GM12864 (cell line): ENCODE measurements at regions not wholly inside any gene's neighbourhood (a gene's known extent, or its start where the extent isn't known, plus 50 kb on each side); places are given as distances from the start of the nearest gene placed in this dataset.
"Not testable (repeated sequence)": the region's sequence is repeated elsewhere in the genome, so short reads cannot be mapped to it uniquely, and the experiment has no call there.

Experiments
- DNase-seq: peaks from one replicate; pipeline ENCODE4 v3.0.0-alpha.2; 2011; ENCODE audit warnings: low read depth
- H3K4me3 ChIP-seq: 2 replicates; pipeline ENCODE4 v1.5.1; 2011; ENCODE audit warnings: mild to moderate bottlenecking, low read depth, low read length, control low read depth
- TF ChIP-seq, protein P1 (sequence below): IDR thresholded peaks from 2 replicates; pipeline ENCODE4 v1.5.1; 2011; ENCODE audit warnings: low read depth, mild to moderate bottlenecking, moderate library complexity, low read length, control low read depth, inconsistent platforms; ENCODE audit errors: missing control alignments

DNA sequence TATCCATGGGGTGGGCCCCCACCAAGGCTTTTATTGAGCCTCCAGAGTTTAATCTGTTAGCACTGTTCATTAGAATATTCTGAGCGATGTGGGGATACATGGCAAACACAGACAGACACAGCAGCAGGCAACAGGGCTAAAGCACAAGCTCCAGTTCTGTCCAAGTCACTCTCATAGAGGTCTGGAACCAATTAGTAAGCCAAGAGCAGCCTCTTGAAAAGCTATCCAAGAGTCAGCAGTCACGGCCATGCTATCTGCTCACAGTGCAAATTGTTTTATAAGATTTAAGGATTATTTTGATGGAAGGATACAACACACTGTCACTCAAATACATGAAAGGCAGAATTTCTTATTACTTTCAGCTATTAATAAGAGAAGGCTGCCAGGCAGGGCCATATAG is 86.4 kb upstream of the DGKB start:
- H3K4me3 ChIP-seq, result no peak overlapping the region
- TF ChIP-seq, protein P1, sequence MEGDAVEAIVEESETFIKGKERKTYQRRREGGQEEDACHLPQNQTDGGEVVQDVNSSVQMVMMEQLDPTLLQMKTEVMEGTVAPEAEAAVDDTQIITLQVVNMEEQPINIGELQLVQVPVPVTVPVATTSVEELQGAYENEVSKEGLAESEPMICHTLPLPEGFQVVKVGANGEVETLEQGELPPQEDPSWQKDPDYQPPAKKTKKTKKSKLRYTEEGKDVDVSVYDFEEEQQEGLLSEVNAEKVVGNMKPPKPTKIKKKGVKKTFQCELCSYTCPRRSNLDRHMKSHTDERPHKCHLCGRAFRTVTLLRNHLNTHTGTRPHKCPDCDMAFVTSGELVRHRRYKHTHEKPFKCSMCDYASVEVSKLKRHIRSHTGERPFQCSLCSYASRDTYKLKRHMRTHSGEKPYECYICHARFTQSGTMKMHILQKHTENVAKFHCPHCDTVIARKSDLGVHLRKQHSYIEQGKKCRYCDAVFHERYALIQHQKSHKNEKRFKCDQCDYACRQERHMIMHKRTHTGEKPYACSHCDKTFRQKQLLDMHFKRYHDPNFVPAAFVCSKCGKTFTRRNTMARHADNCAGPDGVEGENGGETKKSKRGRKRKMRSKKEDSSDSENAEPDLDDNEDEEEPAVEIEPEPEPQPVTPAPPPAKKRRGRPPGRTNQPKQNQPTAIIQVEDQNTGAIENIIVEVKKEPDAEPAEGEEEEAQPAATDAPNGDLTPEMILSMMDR, result no peak
- DNase-seq, result no peak

DNA sequence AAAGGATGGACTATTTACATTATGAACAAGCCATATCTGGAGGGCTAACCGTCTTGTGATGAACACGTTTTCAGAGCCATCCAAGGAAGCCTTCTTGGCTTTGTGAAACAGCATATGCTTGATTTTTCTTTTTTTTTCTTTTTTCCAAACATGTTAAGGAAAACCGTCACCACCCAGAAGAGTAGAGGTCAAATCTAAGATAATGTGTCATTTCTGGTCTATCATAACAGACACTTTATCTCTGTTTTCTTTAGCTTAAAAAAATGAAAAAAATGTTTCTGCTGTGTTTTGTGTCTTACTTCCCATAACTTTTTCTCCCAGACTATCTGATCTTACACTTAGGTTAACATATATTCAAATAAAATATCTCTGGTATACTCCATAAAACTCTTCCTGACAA is 76.1 kb upstream of the DGKB start:
- no peak for DNase-seq
- no peak overlapping the region for H3K4me3 ChIP-seq
- TF ChIP-seq, protein P1, result no peak

DNA sequence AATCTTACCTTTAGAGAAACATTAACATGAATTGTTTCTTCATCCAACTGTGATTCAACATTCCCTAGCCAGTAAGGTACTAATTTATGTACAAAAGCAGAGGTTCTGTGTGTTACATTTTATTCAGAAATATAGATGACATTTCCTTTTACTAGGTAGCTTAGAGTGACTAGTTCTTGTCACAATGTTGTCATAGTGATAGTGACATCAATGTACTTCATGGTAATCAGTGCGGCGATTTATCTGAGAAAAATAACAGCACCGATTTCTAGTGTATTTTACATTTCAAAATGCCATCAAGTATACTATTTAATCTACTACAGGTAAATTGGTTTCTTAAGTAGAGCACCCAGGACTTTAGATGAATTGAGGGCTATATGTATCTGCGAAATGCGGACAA is 72.1 kb upstream of the DGKB start:
- no peak for DNase-seq
- TF ChIP-seq, protein P1, result no peak

DNA sequence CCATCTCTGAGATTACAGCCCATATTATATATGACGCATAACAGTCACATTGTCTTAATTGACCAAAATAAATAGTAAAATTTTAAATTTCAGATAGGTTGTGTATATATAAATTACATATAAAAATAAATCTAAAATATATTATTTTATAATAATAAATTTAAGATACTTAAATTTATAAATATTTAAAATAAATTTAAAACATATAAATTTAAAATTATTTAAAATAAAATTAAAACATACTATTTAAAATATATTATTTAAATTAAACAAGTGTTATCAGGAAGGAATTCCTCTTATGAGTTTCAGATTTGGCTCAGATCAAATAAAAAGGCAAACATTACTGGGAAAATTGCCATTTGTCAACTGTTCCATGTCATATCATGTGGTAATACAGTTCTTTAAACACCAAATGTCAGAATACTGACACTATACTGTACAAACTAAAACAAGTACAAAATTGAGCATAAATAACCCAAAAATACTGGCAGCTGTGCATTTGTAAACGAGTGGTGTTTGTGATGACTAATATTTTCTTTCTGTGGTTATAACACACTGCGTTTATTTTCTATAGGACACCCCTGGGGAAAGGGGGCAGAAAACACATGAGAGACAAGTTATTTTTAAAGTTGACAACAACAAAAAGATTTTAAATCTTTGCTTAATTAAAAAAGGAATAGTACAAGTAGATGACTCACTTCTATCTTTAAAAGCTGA is 71.3 kb upstream of the DGKB start:
- no peak for DNase-seq
- TF ChIP-seq, protein P1, result no peak
- no peak overlapping the region for H3K4me3 ChIP-seq

More for the DNA sequence above, 72.1 kb upstream of the DGKB start:
- no peak overlapping the region for H3K4me3 ChIP-seq

DNA sequence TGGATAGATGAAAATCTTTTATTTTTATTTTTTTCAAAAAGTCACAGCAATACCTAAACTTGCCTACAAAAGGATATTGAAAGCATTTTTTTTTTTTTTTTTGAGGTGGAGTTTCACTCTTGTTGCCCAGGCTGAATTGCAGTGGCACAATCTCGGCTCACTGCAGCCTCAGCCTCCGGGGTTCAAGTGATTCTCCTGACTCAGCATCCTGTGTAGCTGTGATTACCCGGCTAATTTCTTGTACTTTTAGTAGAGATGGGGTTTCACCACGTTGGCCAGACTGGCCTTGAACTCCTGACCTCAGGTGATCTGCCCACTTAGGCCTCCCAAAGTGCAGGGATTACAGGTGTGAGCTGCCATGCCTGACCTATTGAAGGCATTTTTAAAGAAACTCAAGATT is 69.1 kb upstream of the DGKB start:
- not testable (repeated sequence) for DNase-seq, H3K4me3 ChIP-seq

DNA sequence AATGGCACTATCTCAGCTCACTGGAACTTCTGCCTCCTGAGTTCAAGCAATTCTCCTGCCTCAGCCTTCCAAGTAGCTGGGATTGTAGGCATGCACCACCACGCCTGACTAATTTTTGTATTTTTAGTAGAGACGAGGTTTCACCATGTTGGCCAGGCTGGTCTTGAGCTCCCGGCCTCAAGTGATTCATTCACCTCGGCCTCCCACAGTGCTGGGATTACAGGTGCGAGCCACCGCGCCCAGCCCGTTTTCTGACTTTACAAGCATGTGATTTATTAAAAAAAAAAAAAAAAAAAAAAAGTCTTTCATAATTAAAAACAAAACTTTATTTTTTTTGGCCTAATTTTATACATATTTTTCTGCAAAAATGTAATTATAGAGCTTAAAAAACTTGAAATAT is 64.8 kb upstream of the DGKB start:
- DNase-seq, H3K4me3 ChIP-seq: not testable (repeated sequence)

DNA sequence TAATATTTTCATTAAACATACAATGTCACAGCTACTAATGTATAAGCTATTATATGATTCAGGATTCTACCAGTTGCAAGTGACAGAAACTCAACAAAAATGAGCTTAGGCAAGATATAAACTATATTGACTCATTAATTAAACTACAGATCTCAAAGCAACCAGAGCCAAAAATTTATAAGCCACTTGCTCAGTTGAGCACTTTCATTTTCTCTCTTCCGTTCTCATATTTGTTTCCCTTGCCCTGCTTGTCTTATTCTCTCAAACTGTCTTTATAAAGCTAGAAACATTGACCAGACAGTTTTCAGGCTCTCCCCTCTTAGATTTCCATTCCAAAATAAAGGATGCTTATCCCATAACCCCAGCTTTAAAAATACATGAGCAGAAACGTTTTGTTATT is 60.2 kb upstream of the DGKB start:
- DNase-seq, result no peak
- TF ChIP-seq, protein P1, result no peak
- H3K4me3 ChIP-seq, result no peak overlapping the region

DNA sequence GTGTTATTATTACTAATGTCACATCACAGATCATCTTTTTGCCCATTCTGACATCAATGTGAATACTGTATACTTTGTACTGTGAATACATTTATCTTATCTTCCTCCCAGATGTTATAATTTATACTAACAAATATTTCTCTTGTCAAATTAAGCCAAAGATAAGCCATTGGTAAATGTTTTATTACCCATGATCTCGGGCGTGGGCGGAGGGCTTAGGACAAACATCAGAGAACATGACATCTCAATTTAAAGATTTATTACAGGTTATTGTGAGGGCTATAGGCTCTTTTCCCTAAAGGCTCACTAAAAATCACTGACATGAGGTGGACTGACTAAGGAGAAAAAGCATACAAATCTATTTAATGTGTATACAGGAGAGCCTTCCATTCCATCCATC is 58.2 kb upstream of the DGKB start:
- no peak for DNase-seq
- TF ChIP-seq, protein P1, result no peak
- H3K4me3 ChIP-seq, result no peak overlapping the region
